ENCODE measurements at regions not wholly inside any gene's neighbourhood (a gene's known extent, or its start where the extent isn't known, plus 50 kb on each side); places are given as distances from the start of the nearest gene placed in this dataset.

DNA sequence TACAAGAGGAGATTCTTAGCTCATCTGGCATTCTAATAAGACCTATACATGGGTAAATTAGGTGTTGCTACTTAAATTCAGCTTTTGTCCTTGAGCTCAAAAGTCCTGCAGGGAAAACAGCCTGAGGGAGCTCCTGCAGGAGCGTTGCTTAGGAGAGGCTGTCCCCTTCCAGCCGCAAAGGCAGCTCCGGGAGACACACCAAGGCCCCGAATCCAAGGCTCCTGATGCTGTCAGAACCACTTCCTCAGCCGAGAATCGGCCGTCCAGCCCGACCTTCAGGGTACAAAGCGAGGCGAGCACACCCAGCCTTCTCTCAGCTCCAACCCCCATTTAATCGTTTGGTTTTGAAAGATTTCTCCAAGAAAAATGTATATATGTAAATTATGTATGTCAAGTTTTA lies 87.0 kb downstream of the DACT2 start:
- ChIA-PET CTCF (interaction anchor here (1.2 kb wide), 2 partner anchors 69 to 94 kb away, joined by 3 to 4 read pairs; no protein-coding TSS in a partner anchor), POLR2A (no interaction called here)
- H3K9me3 Mint-ChIP-seq (ENCODE audit: unreplicated experiment) = no peaks in the 10 kb centered on the region
- peaks cover 7% of the 10 kb centered on the region for H3K4me1 Mint-ChIP-seq (ENCODE audit: low read depth, unreplicated experiment)
- intact Hi-C loops (cut with micrococcal nuclease; ENCODE audit: unreplicated experiment) = no loop called here
- DNase-seq = no peak
- BruUV-seq (replicated peaks) = no TSS peak
- H3K27ac Mint-ChIP-seq (ENCODE audit: unreplicated experiment) = no peak overlapping the region
- TF ChIP-seq, protein P1, sequence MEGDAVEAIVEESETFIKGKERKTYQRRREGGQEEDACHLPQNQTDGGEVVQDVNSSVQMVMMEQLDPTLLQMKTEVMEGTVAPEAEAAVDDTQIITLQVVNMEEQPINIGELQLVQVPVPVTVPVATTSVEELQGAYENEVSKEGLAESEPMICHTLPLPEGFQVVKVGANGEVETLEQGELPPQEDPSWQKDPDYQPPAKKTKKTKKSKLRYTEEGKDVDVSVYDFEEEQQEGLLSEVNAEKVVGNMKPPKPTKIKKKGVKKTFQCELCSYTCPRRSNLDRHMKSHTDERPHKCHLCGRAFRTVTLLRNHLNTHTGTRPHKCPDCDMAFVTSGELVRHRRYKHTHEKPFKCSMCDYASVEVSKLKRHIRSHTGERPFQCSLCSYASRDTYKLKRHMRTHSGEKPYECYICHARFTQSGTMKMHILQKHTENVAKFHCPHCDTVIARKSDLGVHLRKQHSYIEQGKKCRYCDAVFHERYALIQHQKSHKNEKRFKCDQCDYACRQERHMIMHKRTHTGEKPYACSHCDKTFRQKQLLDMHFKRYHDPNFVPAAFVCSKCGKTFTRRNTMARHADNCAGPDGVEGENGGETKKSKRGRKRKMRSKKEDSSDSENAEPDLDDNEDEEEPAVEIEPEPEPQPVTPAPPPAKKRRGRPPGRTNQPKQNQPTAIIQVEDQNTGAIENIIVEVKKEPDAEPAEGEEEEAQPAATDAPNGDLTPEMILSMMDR (IDR thresholded peaks at IDR 0.05; ENCODE audit: insufficient read depth in 1 of 2, low read depth in 1 of 2, low read length in 1 of 2, severe bottlenecking in 1 of 2, unreplicated experiment in 1 of 2) = no peak
- Histone ChIP-seq H3K4me3 (ENCODE audit: low read depth, low read length) (no peak overlapping the region), H3K27me3 (replicated peaks; ENCODE audit: control insufficient read depth, insufficient read depth, low read length) (no peaks in the 10 kb centered on the region), H3K9me3 (no peaks in the 10 kb centered on the region), H3K4me1 (no peaks in the 10 kb centered on the region), H3K36me3 (ENCODE audit: control insufficient read depth, insufficient read depth, low read length) (no peaks in the 10 kb centered on the region)
- no peak overlapping the region for H3K4me3 Mint-ChIP-seq (ENCODE audit: unreplicated experiment)
- H3K36me3 Mint-ChIP-seq (ENCODE audit: insufficient read depth, unreplicated experiment) = no peaks in the 10 kb centered on the region
- no peaks in the 10 kb centered on the region for H3K27me3 Mint-ChIP-seq (ENCODE audit: insufficient read depth, unreplicated experiment)

DNA sequence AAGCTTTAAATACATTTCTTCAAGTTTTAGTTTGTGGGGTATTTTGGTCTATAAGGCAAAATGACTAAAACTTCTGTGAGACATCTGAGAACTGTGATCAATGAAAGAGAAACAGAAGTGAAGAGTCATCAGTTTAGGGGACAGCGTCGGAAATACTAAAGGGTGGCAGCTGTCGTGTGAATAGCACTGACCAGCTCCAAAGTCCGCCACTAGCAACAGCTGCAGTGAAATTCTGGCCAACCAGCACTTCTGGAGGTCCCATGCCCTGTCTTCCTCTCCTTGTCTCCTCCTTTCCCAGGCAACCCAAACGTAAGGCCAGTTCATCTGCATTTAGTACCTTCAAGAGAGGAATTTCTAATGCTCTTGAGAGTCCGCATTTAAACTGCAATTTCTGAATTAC lies 87.5 kb downstream of the DACT2 start:
- no peak for DNase-seq
- POLR2A ChIA-PET = no interaction called here
- Histone ChIP-seq H3K4me3 (ENCODE audit: low read depth, low read length) (no peak overlapping the region), H3K4me1 (no peaks in the 10 kb centered on the region), H3K9me3 (no peaks in the 10 kb centered on the region), H3K27me3 (replicated peaks; ENCODE audit: control insufficient read depth, insufficient read depth, low read length) (no peaks in the 10 kb centered on the region), H3K36me3 (ENCODE audit: control insufficient read depth, insufficient read depth, low read length) (no peaks in the 10 kb centered on the region)
- Mint-ChIP-seq H3K36me3 (ENCODE audit: insufficient read depth, unreplicated experiment) (no peaks in the 10 kb centered on the region), H3K27me3 (ENCODE audit: insufficient read depth, unreplicated experiment) (no peaks in the 10 kb centered on the region), H3K9me3 (ENCODE audit: unreplicated experiment) (no peaks in the 10 kb centered on the region), H3K4me1 (ENCODE audit: low read depth, unreplicated experiment) (peaks cover 7% of the 10 kb centered on the region), H3K4me3 (ENCODE audit: unreplicated experiment) (no peak overlapping the region), H3K27ac (ENCODE audit: unreplicated experiment) (no peak overlapping the region)
- CTCF ChIA-PET = interaction anchor here (1.2 kb wide), 2 partner anchors 70 to 94 kb away, joined by 3 to 4 read pairs; no protein-coding TSS in a partner anchor
- intact Hi-C loops (cut with micrococcal nuclease; ENCODE audit: unreplicated experiment) = no loop called here
- no TSS peak for BruUV-seq (replicated peaks)
- TF ChIP-seq, protein P1 (IDR thresholded peaks at IDR 0.05; ENCODE audit: insufficient read depth in 1 of 2, low read depth in 1 of 2, low read length in 1 of 2, severe bottlenecking in 1 of 2, unreplicated experiment in 1 of 2) = no peak

- Histone ChIP-seq H3K36me3 (ENCODE audit: control insufficient read depth, insufficient read depth, low read length) (no peaks in the 10 kb centered on the region), H3K27me3 (replicated peaks; ENCODE audit: control insufficient read depth, insufficient read depth, low read length) (no peaks in the 10 kb centered on the region), H3K4me1 (no peaks in the 10 kb centered on the region), H3K9me3 (no peaks in the 10 kb centered on the region), H3K4me3 (ENCODE audit: low read depth, low read length) (no peak overlapping the region)
- intact Hi-C loops (cut with micrococcal nuclease; ENCODE audit: unreplicated experiment) = no loop called here
- POLR2A ChIA-PET = no interaction called here
- BruUV-seq (replicated peaks) = no TSS peak
- CTCF ChIA-PET = interaction anchor here (1.2 kb wide), 2 partner anchors 70 to 95 kb away, joined by 3 to 4 read pairs; no protein-coding TSS in a partner anchor
- DNase-seq = no peak
- H3K4me3 Mint-ChIP-seq (ENCODE audit: unreplicated experiment) = no peak overlapping the region
- no peak overlapping the region for H3K27ac Mint-ChIP-seq (ENCODE audit: unreplicated experiment)
- H3K27me3 Mint-ChIP-seq (ENCODE audit: insufficient read depth, unreplicated experiment) = no peaks in the 10 kb centered on the region
- no peaks in the 10 kb centered on the region for H3K36me3 Mint-ChIP-seq (ENCODE audit: insufficient read depth, unreplicated experiment)
- TF ChIP-seq, protein P1 (IDR thresholded peaks at IDR 0.05; ENCODE audit: insufficient read depth in 1 of 2, low read depth in 1 of 2, low read length in 1 of 2, severe bottlenecking in 1 of 2, unreplicated experiment in 1 of 2) = no peak
- peaks cover 7% of the 10 kb centered on the region for H3K4me1 Mint-ChIP-seq (ENCODE audit: low read depth, unreplicated experiment)
- H3K9me3 Mint-ChIP-seq (ENCODE audit: unreplicated experiment) = no peaks in the 10 kb centered on the region
Observed at GRCh38 chr6:168231393-168231957, 88.1 kb downstream of the DACT2 start.

All from Caco-2 (cell line).